T follicular helper cell (primary cell): ENCODE measurements at regions not wholly inside any gene's neighbourhood (a gene's known extent, or its start where the extent isn't known, plus 50 kb on each side); places are given as distances from the start of the nearest gene placed in this dataset.

Experiments used
- DNase-seq: peaks from one replicate; pipeline ENCODE4 v3.0.0-alpha.2; 2020; ENCODE audit warnings: low read depth

DNA sequence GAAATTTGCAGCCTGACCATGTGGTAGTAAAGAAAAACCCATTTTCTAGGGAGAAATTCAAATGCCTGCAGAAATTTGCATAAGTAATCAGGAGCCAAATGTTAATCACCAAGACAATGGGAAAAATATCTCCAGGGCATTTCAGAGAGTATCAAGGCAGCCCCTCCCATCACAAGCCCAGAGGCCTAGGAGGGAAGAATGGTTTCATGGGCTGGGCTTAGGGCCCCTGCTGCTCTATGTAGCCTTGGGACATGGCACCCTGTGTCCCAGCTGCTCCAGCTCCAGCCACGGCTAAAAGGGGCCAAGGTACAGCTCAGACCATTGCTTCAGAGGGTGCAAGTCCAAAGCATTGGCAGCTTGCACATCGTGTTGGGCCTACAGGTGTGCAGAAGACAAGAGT is 117.2 kb upstream of the RALGAPA2 start:
- no peak for DNase-seq

DNA sequence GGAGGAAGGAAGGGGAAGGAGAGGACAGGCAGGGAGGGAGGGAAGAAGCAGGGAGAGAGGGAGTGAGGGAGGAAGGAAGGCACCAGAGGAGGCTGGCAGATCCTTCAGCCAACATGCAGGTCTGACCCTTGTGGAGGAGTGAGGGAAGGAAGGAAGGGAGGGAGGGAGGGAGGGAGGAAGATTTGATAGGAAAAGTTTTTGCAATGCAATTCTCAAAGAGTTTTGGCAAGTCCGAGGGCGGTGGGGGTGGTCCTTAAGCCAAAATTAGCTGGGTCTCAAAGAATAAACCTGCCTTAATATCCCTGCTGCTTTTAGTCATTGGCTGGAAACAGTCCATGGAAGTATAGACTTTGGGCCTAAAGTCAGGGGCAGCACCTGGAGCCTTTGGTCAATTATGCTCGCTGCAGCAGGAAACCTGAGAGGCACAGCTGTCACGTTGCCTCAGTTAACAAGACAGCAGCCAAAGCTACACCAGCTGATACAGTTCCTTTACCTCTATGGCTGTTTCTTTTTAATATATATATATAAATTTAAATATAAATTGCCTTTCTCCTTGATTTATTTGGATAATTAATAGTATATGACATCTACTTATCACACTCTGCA is 115.7 kb upstream of the RALGAPA2 start:
- DNase-seq, result no peak

DNA sequence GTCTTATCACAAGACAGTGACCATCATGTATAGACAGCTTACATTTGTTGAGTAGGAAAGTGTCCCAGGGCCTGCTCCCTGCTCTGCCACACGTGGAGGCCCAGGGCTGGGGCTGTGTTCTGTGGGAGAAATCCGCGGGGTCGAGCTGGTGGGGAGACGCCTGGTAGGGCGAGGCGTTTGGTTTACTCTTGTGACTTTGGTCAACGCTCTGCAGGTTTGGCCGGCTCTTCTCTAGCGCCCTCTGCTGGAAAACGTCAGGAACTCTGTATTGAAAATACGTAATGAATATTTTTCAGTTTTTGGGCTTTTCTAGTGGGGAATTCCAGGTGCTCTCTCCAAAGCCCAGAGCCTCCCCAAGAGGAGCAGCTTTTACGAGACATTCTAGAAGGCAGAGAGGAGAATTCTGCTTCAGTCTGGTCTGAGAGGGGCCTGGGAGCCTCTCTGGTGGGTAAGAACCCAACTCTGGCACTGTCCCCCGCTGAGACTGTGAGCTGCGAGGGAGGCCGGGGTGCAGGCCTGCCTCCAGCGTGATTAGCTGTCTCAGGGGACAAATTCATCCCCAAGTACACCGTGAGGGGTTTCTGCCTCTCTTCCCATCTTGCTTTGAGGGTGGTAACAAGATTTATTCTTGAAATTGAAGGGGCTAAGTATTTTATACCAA is 112.6 kb upstream of the RALGAPA2 start:
- peak; percentile 14 for DNase-seq

DNA sequence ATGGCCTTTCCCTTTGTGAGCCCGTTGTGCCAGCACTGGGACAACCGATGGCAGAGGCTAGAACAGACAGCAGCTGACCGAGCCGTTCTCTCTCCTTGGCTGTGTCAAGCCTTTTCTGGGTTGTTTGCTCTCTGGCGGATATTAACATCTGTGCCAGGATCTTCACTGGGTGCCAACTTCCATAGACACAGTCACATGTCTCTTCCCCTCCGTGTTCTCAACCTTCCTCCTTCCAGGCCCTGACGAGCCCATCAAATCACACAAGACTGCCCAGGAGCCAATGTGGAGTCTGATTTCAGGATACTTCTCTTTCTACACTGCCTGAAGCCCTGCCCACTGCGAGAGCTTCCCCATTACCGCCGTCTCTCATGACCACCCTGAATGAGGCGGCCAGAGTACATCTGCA is 111.0 kb upstream of the RALGAPA2 start:
- DNase-seq, result no peak

DNA sequence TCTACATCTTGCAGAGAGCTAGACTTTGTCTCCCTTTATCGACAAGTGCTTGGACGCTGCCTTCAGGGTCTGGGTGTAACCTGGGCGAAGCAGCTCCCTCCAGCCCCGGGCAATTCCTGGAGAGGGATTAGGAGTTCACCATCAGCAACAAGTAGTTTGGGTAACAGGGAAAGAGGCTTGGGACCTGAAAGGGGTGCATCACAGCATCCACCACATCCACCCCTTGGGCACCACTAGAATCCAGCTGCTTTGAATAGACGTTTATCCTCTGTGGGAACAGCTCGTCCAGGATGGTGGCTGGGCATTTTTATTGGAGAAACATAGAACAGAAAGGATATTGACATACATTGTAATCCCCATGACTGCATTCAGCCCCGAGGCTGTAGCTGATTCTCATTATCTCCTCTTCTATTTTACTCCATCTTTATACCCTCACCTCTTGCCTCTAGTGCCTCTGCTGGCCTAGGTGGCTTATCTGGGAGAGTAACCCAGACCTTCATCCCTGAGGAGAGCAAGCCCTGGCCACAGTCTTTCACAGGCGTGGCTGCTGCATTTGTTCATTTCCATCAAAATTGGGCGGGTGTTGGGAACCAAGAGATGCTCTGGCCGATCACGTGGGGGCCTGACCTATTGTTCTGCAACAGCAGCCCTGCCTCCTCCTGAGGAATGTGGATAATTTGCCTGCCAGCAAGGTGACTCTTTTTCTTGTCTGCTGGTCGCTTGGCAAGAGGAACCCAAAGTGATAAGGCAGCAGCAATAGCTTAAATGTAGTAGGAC is 109.2 kb upstream of the RALGAPA2 start:
- no peak for DNase-seq

DNA sequence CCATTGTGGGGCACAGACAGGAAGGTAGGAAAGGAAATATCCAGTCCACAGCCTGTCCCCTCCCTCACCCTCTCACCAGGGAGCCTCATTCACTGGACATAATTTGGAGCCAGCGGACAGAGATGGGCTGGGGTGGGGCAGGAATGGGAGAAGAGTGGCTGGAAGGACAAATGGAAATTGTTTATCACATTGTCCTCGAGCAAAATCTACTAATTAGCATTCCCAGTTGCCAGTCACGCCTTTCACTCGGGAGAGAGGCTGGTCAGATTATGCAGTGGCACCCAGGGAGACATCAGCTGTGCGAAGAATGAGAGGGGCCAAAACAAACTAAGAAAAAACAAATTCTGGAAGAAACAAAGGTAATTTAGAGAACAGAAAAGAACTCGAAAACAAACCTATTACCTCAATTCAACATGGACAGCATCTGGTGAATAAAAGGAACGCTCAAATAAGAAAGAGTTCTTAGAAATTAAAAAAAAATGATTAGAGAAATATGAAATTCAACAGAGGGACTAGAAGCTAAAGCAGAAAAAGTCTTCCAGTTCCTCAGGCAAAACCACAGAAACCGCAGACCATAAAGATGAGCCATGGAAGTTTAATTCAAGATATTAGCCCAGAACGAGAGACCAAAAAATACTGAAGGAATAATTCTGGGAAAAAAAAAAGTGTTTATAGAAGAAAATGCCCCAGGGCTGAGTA is 108.5 kb upstream of the RALGAPA2 start:
- DNase-seq, result no peak

DNA sequence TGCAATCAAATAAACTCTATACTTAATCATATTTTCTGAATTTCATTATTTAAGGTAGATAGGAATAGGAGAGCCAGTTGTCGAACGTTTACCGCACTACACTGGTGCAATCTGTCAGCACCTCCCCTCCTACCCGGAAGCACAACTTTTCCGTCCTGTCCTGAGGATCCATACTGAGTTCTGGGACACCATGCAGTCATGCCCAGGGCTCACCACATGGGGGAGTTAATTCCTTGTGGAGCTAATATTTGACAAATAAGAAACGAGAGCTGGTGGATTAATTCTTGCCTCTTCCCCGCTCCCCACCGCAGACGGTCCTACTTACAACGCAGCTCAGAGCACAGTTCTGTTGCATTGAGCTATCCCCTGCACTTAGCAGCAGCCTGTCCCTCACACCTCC is 107.7 kb upstream of the RALGAPA2 start:
- DNase-seq, result no peak

DNA sequence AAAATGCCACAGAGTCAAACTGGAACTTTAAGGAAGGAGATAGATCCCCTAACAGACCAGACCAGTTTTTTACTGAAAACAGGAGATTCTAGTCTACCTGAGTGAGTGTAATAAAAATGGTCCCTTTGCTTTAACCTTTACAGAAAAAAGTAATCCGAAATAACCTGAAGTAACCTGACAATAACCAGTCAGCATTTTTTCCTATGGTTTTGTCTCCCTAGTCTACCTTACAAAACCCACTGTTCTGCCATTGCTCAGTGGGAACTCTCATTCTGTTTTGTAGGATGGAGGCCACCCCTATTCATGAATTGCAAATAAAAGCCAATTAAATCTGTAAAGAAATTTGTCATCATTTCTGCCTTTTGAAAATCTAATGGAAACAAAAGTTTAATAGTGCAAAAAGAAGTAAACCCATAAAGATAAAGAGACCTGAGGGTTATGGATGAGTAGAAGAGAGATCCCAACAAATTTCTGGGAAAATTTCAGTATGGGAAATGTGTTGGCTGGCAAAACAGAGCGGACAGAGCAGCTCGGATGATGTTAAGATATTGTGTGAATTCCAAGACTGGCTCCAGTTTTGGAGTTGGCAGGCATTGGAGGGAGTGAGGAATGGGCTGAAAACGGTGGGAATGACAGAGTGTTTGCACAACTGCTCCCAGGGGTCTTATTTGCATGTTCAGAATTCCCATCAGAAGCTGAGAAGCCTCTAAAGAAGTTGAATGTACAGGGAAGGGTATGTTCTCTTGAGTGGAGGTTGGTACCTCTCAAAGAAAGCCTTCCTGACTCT is 104.7 kb upstream of the RALGAPA2 start:
- DNase-seq, result no peak

DNA sequence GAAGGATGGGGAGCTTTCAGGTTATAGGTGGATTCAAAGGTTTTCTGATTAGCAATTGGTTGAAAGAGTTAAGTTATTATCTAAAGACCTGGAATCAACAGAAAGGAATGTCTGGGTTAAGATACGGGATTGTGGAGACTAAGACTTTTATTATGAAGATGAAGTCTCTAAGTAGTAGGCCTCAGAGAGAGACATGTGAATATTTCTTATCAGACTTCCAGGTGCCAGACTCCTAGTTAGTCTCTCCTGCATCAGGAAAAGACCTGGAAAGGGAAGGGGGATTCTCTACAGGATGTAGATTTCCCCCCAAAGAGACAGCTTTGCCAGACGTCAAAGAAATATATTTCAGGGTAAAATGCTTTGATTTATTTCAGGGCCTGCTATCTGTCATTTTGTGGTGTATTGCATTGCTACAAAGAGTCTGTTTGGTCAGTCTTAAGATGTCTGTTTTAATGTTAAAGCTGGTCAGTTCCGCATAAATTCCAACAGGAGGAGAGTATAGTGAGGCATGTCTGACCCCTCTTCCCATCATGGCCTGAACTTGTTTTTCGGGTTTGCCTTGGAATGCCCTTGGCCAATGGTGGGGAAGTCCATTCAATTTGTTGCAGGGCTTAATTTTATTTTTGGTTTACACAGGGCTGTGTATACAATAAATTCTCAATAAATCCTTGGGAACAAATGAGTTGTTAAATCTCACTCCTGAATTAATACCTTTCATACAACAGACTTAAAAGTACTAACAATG is 103.4 kb upstream of the RALGAPA2 start:
- no peak for DNase-seq

DNA sequence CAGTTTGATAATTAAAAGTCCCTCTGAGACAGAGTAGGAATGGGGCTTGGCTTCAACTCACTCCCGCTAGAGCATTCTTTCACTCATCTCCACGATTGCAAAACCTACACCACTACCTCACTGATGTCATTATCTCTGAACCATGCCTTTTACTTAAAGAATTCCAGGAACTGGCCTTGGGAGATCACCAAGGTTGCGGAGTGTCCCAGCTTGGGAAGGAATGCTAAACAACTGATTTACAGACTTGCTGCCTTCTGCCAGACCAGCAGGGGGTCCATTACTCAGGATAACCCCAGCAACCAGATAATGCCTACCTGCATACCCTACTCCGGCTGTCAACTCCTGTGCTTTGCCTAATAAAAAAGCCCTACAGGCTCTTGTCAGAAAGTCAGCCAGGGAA is 102.2 kb upstream of the RALGAPA2 start:
- no peak for DNase-seq

DNA sequence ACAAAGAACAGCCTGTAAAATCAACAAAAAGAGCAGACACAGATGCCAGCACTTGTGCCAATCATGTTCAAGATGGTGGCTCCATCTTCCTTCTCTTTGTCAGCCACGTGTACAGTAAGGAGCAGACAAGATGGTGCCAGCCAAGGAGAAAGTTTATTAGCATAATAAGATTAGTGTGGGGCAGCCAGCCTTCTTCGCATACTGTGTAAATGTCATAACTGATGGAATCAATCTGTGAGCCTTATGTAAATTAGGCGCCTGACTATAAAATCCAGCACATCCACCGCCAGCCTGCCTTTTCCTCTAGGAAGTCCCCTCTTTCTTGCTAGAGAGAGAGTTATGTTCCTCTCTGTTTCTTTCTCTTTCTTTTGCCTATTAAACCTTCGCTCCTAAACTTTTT is 99.7 kb upstream of the RALGAPA2 start:
- no peak for DNase-seq

DNA sequence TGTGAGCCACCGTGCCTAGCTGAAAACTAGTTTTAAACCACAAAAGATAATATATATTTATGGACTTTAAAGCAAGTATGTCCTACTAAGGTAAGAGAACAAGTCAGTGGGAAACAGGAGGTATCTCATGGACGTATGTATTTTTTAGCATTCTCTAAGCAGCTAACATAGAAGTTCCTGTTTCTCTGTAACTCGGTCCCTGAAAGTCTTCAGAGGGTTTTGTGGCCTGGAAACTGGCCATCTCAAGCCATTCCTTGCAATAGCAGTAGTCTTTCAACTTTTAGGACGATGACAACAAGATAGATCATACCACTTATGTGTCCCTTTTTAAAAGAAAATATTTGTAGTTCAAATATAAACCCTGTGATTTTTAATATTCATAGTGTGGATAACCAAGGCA is 95.6 kb upstream of the RALGAPA2 start:
- no peak for DNase-seq

DNA sequence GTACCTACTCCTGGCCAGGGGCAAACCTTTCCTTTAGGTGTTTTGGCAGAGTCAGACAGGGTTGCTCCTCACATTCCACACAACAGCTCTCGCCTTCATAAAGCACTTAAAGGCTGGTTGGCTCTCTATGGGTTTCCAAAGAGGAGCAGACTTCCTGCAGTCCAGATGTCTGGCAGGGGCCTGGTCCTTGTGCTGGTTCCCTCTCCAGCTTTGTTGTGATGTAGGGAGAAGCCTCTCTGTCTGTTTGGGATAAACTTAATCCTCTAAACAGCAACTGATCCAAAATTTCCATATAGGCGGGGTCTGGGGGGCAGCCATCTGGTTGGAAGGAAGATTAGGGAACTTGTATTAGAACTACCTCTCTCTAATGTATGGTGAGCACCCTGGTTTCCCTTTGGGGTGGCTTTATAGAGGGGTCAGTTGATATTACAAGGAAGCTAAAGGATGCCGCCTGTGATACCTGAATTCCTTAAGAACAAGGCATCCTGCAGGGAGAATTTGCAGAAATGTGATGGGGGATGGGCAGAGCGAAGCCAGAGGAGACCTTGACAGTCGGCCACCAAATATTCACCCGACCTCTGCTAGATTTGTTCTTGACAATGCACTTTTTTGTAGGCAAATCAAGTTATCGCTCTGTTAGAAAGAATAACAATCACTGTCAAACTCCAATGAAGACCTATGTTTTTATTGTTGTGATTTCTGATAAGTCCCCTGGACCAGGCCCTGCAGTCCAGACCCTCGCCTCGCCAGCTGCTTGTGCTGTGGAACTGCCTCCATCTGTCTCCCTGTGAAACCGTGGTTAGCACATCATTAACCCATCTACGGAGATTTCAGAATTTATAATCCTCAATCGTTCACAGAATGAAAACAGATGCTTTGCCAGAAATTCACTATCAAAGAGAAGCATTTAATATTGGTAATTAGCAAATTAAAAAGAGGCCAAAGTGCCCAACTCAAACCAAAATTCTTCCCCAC is 94.0 kb upstream of the RALGAPA2 start:
- DNase-seq, result no peak

DNA sequence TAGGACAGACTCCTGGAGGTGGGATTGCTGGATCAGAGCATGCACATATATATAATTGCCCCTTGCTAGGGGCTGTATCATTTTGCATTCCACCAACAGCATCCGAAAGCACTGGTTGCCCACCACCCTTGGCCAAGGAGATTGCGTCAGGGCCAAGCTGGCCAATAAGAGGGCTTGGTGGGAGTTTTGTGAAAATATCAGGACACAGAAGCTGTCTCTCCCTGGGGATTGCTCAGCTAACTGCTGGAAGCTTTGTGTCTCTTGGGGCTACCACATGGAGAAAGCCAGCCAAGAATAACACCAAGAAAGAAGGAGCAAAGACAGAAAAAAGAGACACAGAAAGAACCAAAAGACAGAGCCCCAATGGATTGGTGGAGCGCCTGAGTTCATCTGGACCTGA is 90.6 kb upstream of the RALGAPA2 start:
- DNase-seq, result no peak

DNA sequence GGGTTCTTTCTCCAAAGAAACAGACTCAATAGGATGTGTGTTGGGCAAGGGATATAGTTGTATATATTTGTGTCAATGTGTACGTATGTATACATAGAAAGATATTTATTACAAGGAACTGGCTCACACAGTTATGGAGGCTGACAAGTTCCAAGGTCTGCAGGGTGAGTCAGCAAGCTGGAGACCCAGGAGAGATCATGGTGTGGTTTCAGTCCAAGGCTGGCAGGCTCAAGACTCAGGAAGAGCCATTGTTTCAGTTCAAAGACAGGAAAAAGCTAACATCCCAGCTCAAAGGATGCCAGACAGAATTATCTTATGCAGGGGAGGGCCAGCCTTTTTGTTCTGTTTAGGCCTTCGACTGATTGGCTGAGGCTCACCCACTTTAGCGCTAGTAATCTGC is 89.9 kb upstream of the RALGAPA2 start:
- DNase-seq, result no peak

DNA sequence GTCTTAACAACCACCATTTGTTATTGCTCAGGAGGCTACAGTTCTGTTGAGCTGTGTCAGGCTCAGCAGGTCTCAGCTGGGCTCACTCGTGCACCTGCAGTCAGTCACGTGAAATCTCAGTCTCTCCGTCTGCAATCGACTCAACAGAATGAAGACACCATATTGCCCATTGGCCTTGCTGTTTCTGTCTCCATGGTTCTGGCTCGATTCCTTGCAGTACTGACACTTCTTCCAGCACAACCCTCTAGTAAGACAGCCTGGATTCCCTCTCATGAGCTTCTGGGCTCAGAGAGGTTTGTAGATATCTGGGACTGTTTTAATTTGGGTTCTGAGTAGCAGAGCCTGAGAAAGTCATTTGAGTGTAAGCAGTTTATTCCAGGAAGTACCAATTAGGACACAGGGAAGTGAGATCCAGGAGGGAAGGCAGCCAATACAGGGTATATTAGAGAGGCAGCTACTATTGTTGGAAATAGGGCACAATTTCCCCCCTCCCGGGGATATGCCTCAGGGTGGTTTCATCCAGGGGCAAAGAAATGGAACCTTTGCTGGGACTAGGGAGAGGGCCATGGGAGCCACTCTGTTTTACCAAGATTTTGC is 87.4 kb upstream of the RALGAPA2 start:
- no peak for DNase-seq

DNA sequence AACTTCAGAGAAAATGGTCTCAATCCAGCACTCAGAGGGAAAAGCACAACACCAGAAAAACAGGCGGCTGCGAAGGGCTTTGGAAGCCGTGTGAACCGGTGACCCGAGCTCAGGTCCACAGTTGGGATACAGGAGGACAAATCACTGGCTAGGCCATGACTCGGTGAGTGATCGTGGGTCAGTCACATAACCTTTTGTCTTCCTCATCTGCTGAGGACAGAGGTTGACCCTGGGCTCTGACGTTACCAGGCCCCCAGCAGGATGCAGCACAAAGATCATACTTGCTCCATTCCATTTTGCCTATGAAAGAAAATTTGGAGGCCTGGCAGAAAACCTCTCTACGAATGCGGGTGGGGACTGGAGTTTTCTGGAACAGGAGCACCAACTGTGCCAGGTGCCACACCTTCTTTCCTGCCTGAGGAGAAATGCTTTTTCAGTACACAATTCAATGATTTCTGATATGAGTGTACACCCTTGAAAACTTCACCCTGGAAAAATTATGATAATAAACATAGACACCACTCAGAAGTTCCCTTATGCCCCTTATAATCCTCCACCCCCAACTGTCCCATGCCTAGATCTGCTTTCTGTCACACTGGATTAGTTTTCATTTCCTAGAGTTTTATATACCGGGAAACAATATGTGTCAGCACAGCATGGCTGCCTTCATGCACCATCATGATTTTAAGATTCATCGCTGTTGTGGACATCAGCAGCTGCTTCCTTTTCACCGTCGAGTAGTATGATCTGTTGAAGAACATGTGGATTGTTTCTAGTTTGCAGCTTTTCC is 85.3 kb upstream of the RALGAPA2 start:
- DNase-seq, result no peak

DNA sequence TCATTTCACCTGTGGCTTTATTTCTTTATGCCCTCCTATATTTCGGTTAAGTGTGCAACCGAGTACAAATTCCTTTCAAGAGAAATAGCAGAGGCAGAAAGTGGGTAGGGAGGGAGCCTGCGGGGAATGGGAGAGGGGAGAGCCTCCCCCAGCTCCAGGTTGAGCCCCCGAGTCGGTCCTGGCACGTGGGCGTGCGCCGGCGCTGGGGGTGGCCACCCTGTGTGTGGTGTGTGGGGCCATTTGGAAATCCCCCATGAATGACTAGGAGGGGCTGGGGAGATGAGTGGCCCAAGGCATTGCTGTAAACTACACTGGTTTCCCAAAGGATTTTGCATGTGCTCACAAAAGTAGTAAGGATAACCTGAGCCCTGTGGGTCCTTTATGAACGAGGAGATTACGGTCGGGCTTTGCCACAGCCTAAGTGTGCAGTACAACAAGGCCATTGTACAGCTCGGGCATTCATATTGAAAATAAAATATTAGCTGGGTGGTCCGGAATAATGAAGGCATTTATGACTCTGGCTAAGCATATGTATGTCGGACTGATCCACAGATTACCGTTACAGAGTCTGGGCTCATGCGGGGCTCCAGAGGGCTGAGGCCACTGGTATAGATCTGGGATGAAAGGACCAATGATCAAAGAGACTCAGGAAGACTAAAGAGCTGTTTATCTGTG is 84.5 kb upstream of the RALGAPA2 start:
- no peak for DNase-seq
